A673 (cell line): ENCODE measurements at regions not wholly inside any gene's neighbourhood (a gene's known extent, or its start where the extent isn't known, plus 50 kb on each side); places are given as distances from the start of the nearest gene placed in this dataset.

Source experiments
- CTCF ChIP-seq: fragments of 300-800, 200-600 bp; sonication (generic); conservative IDR thresholded peaks from 2 replicates; pipeline ENCODE4 v1.5.1; 2017; ENCODE audit warnings: low read depth, mild to moderate bottlenecking, antibody characterized with exemption, low read length, moderate library complexity, mixed read lengths
- EZH2 ChIP-seq: fragments of 200-600 bp; sonication (generic); IDR thresholded peaks from 2 replicates; pipeline ENCODE4 v1.6.1; 2017; ENCODE audit warnings: borderline replicate concordance, low read depth, mild to moderate bottlenecking, mixed read lengths, antibody characterized with exemption, low read length; ENCODE audit not compliant: poor library complexity, severe bottlenecking

- TF ChIP-seq CTCF (no peak), EZH2 (no peak)
Observed at GRCh38 chr1:222975472-222976122, 160.8 kb downstream of the DISP1 start.
